ENCODE measurements at regions not wholly inside any gene's neighbourhood (a gene's known extent, or its start where the extent isn't known, plus 50 kb on each side); places are given as distances from the start of the nearest gene placed in this dataset.
A peak's percentile ranks its signal among the peaks of the same experiment; 100 is the strongest.
"Not testable (repeated sequence)": the region's sequence is repeated elsewhere in the genome, so short reads cannot be mapped to it uniquely, and the experiment has no call there.

GRCh38 chr20:11176431-11176830 lies 502.6 kb upstream of the JAG1 start:
- no peak for DNase-seq (ENCODE audit: low spot score)

GRCh38 chr20:11178946-11179654 lies 505.3 kb upstream of the JAG1 start:
- DNase-seq (ENCODE audit: low spot score), result no peak

- no peak for DNase-seq (ENCODE audit: low spot score)
Measured at GRCh38 chr20:11180186-11180585, 506.4 kb upstream of the JAG1 start.

- DNase-seq (ENCODE audit: low spot score), result not testable (repeated sequence)
Measured at GRCh38 chr20:11181129-11181528, 507.3 kb upstream of the JAG1 start.

- DNase-seq (ENCODE audit: low spot score), result no peak
Measured at GRCh38 chr20:11181966-11182365, 508.2 kb upstream of the JAG1 start.

- DNase-seq (ENCODE audit: low spot score), result no peak
Measured at GRCh38 chr20:11182720-11183119, 508.9 kb upstream of the JAG1 start.

GRCh38 chr20:11186301-11187008 lies 512.7 kb upstream of the JAG1 start:
- DNase-seq (ENCODE audit: low spot score), result no peak

- no peak for DNase-seq (ENCODE audit: low spot score)
Measured at GRCh38 chr20:11188843-11189603, 515.2 kb upstream of the JAG1 start.

- no peak for DNase-seq (ENCODE audit: low spot score)
Measured at GRCh38 chr20:11190741-11191140, 516.9 kb upstream of the JAG1 start.

- no peak for DNase-seq (ENCODE audit: low spot score)
Measured at GRCh38 chr20:11192106-11192505, 518.3 kb upstream of the JAG1 start.

GRCh38 chr20:11193241-11193640 lies 519.4 kb upstream of the JAG1 start:
- DNase-seq (ENCODE audit: low spot score), result no peak

- no peak for DNase-seq (ENCODE audit: low spot score)
Measured at GRCh38 chr20:11195169-11195568, 521.4 kb upstream of the JAG1 start.

GRCh38 chr20:11195899-11196558 lies 522.2 kb upstream of the JAG1 start:
- DNase-seq (ENCODE audit: low spot score), result no peak

GRCh38 chr20:11197851-11198250 lies 524.1 kb upstream of the JAG1 start:
- no peak for DNase-seq (ENCODE audit: low spot score)

GRCh38 chr20:11200423-11200822 lies 526.6 kb upstream of the JAG1 start:
- DNase-seq (ENCODE audit: low spot score), result no peak

- peak; percentile 43 for DNase-seq (ENCODE audit: low spot score)
Measured at GRCh38 chr20:11204926-11205768, 531.3 kb upstream of the JAG1 start.

- no peak for DNase-seq (ENCODE audit: low spot score)
Measured at GRCh38 chr20:11205769-11206362, 532.1 kb upstream of the JAG1 start.

GRCh38 chr20:11207749-11208502 lies 534.1 kb upstream of the JAG1 start:
- no peak for DNase-seq (ENCODE audit: low spot score)

- no peak for DNase-seq (ENCODE audit: low spot score)
Measured at GRCh38 chr20:11210611-11211010, 536.8 kb upstream of the JAG1 start.

GRCh38 chr20:11212272-11212671 lies 538.5 kb upstream of the JAG1 start:
- no peak for DNase-seq (ENCODE audit: low spot score)

Data from HuH-7 (cell line).